Smooth muscle cell (in vitro differentiated cells): ENCODE measurements at regions not wholly inside any gene's neighbourhood (a gene's known extent, or its start where the extent isn't known, plus 50 kb on each side); places are given as distances from the start of the nearest gene placed in this dataset.
"Not testable (repeated sequence)": the region's sequence is repeated elsewhere in the genome, so short reads cannot be mapped to it uniquely, and the experiment has no call there.

Experiments used
- DNase-seq: peaks from one replicate; lab custom pipeline; 2025; ENCODE audit not compliant: unreplicated experiment; lab: John Stamatoyannopoulos, UW
- H2AFZ ChIP-seq: fragments of 200-600 bp; sonication (generic); 2 replicates; pipeline ENCODE4 v1.6.0; 2016; ENCODE audit warnings: antibody characterized with exemption, low read depth, mild to moderate bottlenecking
- H3F3A ChIP-seq: fragments of 200-600 bp; sonication (generic); 2 replicates; pipeline ENCODE4 v1.6.0; 2017; ENCODE audit warnings: antibody characterized with exemption, low read depth
- H3K27ac ChIP-seq: fragments of 200-600 bp; sonication (generic); 2 replicates; pipeline ENCODE4 v1.5.1; 2016; ENCODE audit warnings: low read depth, mild to moderate bottlenecking
- H3K27me3 ChIP-seq: fragments of 200-600 bp; sonication (generic); 2 replicates; pipeline ENCODE4 v1.6.1; 2016; ENCODE audit warnings: low read depth, mild to moderate bottlenecking
- H3K36me3 ChIP-seq: fragments of 200-600 bp; sonication (generic); 2 replicates; pipeline ENCODE4 v1.5.1; 2016; ENCODE audit warnings: low read depth
- H3K4me1 ChIP-seq: fragments of 200-600 bp; sonication (generic); 2 replicates; pipeline ENCODE4 v1.5.1; 2016; ENCODE audit warnings: low read depth
- H3K4me2 ChIP-seq: fragments of 200-600 bp; sonication (generic); 2 replicates; pipeline ENCODE4 v1.6.0; 2016; ENCODE audit warnings: mild to moderate bottlenecking
- H3K4me3 ChIP-seq: fragments of 200-600 bp; sonication (generic); 2 replicates; pipeline ENCODE4 v1.5.1; 2016; ENCODE audit warnings: mild to moderate bottlenecking
- H3K79me2 ChIP-seq: fragments of 200-600 bp; sonication (generic); 2 replicates; pipeline ENCODE4 v1.6.0; 2016; ENCODE audit warnings: low read depth, mild to moderate bottlenecking
- H3K9ac ChIP-seq: fragments of 200-600 bp; sonication (generic); 2 replicates; pipeline ENCODE4 v1.6.0; 2016; ENCODE audit warnings: low read depth
- H3K9me3 ChIP-seq: fragments of 200-600 bp; sonication (generic); replicated peaks from 2 replicates; pipeline ENCODE4 v1.5.1; 2016; ENCODE audit warnings: low read depth
- H4K20me1 ChIP-seq: fragments of 200-600 bp; sonication (generic); 2 replicates; pipeline ENCODE4 v1.6.0; 2016; ENCODE audit warnings: low read depth
- WGBS: methylation state at CpG from one replicate; pipeline ENCODE4 v1.1.7; 2016; ENCODE audit warnings: low lambda C conversion rate; 5-methylcytosine and 5-hydroxymethylcytosine counted together
- TF ChIP-seq, protein P1 (sequence below): fragments of 200-600 bp; sonication (generic); IDR thresholded peaks from 2 replicates; pipeline ENCODE4 v1.5.1; 2017; ENCODE audit warnings: borderline replicate concordance, mild to moderate bottlenecking, antibody characterized with exemption; ENCODE audit not compliant: insufficient read depth, poor library complexity, severe bottlenecking

DNA sequence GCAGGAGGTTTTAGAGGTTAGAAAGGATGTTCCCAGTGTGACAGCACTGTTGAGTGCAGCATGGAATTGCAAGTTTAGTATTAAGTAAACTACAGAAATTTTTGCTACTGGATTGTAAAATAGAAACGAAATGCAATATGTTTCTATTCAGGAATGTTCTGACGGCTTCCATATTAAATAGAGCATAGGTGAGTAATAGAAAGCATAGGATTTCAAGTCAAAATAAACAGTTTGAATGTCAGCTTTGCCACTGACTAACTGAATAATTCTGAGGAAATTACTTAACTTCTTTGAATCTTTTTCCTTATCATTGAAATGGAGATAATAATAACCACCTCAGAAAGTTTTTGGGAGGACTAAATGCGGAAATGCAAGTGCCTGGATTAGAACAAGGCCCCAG lies 331.9 kb upstream of the GK2 start:
- Histone ChIP-seq H3K36me3 (no peaks in the 10 kb centered on the region), H3K27ac (no peak overlapping the region), H2AFZ (no peak overlapping the region), H3K4me3 (no peak overlapping the region), H3K9ac (no peak overlapping the region), H3K4me1 (no peaks in the 10 kb centered on the region), H3F3A (no peaks in the 10 kb centered on the region), H3K27me3 (no peaks in the 10 kb centered on the region), H4K20me1 (no peaks in the 10 kb centered on the region), H3K9me3 (no peaks in the 10 kb centered on the region), H3K4me2 (no peak overlapping the region), H3K79me2 (no peaks in the 10 kb centered on the region)
- DNase-seq, result no peak
- TF ChIP-seq, protein P1, sequence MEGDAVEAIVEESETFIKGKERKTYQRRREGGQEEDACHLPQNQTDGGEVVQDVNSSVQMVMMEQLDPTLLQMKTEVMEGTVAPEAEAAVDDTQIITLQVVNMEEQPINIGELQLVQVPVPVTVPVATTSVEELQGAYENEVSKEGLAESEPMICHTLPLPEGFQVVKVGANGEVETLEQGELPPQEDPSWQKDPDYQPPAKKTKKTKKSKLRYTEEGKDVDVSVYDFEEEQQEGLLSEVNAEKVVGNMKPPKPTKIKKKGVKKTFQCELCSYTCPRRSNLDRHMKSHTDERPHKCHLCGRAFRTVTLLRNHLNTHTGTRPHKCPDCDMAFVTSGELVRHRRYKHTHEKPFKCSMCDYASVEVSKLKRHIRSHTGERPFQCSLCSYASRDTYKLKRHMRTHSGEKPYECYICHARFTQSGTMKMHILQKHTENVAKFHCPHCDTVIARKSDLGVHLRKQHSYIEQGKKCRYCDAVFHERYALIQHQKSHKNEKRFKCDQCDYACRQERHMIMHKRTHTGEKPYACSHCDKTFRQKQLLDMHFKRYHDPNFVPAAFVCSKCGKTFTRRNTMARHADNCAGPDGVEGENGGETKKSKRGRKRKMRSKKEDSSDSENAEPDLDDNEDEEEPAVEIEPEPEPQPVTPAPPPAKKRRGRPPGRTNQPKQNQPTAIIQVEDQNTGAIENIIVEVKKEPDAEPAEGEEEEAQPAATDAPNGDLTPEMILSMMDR, result no peak
- WGBS, result 71% methylated on average over 3 of the region's 3 CpGs

DNA sequence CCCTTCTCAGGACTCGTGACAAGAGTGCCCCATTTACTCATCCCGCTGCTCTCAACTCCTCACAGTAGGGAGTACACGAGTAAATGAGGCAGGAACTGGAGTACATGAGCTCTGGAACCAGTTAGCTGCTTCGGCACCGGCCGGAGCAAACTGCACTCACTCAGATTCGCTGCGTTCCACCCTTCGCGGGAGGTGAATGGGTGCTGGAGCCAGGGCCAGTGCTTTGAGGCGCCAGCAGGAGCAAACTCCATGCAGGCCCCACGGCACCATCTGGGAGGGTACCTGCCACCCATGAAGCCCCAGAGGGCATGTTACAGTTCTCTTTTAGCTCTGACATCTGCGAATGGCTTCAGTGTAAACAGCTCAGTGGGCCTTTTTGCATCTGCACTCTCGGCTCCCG lies 315.5 kb upstream of the GK2 start:
- H3K9me3 ChIP-seq, result no peaks in the 10 kb centered on the region
- H4K20me1 ChIP-seq, result no peaks in the 10 kb centered on the region
- H3K9ac ChIP-seq, result no peak overlapping the region
- H3K4me3 ChIP-seq, result no peak overlapping the region
- H3F3A ChIP-seq, result no peaks in the 10 kb centered on the region
- TF ChIP-seq, protein P1, result no peak
- no peak overlapping the region for H3K27ac ChIP-seq
- DNase-seq, result no peak
- H3K4me1 ChIP-seq, result no peaks in the 10 kb centered on the region
- H2AFZ ChIP-seq, result no peak overlapping the region
- no peaks in the 10 kb centered on the region for H3K79me2 ChIP-seq
- no peaks in the 10 kb centered on the region for H3K36me3 ChIP-seq
- H3K27me3 ChIP-seq, result no peaks in the 10 kb centered on the region
- H3K4me2 ChIP-seq, result no peak overlapping the region
- 83% methylated on average over 15 of the region's 15 CpGs for WGBS

DNA sequence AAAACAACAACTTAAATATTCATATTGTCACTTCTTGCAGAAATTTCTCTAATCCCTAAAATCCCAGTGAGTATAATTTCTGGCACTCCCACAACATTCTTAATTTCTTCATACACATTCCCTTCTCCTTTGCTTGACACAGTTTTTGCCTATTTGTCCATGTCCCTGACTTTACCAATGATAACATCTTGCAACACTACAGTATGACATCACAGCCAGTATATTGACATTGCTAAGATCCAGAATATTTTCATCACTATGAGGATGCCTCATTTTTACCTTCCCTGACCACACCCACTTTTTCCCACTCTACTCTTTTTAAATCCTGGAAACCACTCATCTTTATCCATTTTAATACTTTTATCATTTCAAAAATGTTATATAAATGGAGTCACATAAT lies 292.3 kb upstream of the GK2 start:
- Histone ChIP-seq H3K36me3 (no peaks in the 10 kb centered on the region), H3K27me3 (no peaks in the 10 kb centered on the region), H3K4me1 (no peaks in the 10 kb centered on the region), H3K79me2 (no peaks in the 10 kb centered on the region), H3F3A (no peaks in the 10 kb centered on the region), H2AFZ (no peak overlapping the region), H4K20me1 (no peaks in the 10 kb centered on the region), H3K27ac (no peak overlapping the region), H3K4me3 (no peak overlapping the region), H3K9ac (no peak overlapping the region), H3K4me2 (no peak overlapping the region), H3K9me3 (no peaks in the 10 kb centered on the region)
- DNase-seq, result no peak
- TF ChIP-seq, protein P1, result no peak

DNA sequence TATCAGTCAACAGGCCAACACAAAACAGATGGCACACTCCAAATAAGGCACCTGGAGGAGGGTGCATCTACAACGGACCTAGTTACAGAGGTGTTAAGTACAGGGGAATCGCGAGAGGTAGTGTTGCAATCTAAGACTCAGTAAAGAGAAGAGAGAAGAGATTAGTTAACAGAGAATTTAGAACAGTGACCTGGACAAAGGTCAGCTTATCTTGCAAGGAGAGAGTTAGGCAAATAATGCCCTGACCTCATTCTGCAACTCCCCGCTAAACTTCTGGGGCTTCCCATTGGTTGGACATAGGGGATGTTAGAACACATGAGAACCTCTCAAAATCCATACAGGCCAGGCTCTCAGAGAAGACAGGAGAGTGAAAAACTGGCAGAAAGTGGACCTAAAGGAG lies 289.4 kb upstream of the GK2 start:
- WGBS, result 93% methylated on average over 4 of the region's 4 CpGs
- Histone ChIP-seq H3F3A (no peaks in the 10 kb centered on the region), H3K9ac (no peak overlapping the region), H3K79me2 (no peaks in the 10 kb centered on the region), H3K27ac (no peak overlapping the region), H3K4me1 (no peaks in the 10 kb centered on the region), H3K4me2 (no peak overlapping the region), H3K4me3 (no peak overlapping the region), H3K27me3 (no peaks in the 10 kb centered on the region), H2AFZ (no peak overlapping the region), H3K36me3 (no peaks in the 10 kb centered on the region), H3K9me3 (peaks cover 11% of the 10 kb centered on the region), H4K20me1 (no peaks in the 10 kb centered on the region)
- DNase-seq, result no peak
- TF ChIP-seq, protein P1, result no peak

DNA sequence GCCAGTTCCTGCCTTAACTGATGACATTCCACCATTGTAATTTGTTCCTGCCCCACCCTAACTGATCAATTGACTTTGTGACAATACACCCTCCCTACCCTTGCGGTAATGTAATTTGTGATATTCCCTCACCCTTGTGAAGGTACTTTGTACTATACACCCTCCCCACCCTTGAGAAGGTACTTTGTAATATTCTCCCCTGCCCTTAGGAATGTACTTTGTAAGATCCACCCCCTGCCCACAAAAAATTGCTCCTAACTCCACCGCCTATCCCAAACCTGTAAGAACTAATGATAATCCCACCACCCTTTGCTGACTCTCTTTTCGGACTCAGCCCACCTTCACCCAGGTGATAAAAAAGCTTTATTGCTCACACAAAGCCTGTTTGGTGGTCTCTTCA lies 288.5 kb upstream of the GK2 start:
- not testable (repeated sequence) for H3F3A ChIP-seq, H3K4me2 ChIP-seq, H3K9ac ChIP-seq, H3K27ac ChIP-seq, H3K4me1 ChIP-seq, H2AFZ ChIP-seq, H3K27me3 ChIP-seq, H4K20me1 ChIP-seq, H3K4me3 ChIP-seq, H3K79me2 ChIP-seq, H3K36me3 ChIP-seq, DNase-seq
- peaks cover 11% of the 10 kb centered on the region for H3K9me3 ChIP-seq
- 96% methylated on average over 3 of the region's 3 CpGs for WGBS
